ENCODE measurements at regions not wholly inside any gene's neighbourhood (a gene's known extent, or its start where the extent isn't known, plus 50 kb on each side); places are given as distances from the start of the nearest gene placed in this dataset.
"Not testable (repeated sequence)": the region's sequence is repeated elsewhere in the genome, so short reads cannot be mapped to it uniquely, and the experiment has no call there.

DNA sequence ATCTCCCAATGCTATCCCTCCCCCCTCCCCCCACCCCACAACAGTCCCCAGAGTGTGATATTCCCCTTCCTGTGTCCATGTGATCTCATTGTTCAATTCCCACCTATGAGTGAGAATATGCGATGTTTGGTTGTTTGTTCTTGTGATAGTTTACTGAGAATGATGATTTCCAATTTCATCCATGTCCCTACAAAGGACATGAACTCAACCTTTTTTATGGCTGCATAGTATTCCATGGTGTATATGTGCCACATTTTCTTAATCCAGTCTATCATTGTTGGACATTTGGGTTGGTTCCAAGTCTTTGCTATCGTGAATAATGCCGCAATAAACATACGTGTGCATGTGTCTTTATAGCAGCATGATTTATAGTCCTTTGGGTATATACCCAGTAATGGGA lies 106.1 kb downstream of the FOXD4L6 start:
- H3K9me2 ChIP-seq (replicated peaks; ENCODE audit: low read length); H3K27me3 ChIP-seq (ENCODE audit: low read length); H4K20me1 ChIP-seq (ENCODE audit: low read length); DNase-seq; H3K4me1 ChIP-seq (ENCODE audit: insufficient read depth, low read length); H3K9ac ChIP-seq (ENCODE audit: low read length); H2AFZ ChIP-seq (ENCODE audit: low read length); CTCF ChIA-PET; H3K27ac ChIP-seq (ENCODE audit: low read length); ATAC-seq; H3K4me2 ChIP-seq (ENCODE audit: low read length); H3K79me2 ChIP-seq (ENCODE audit: low read length); H3K9me3 ChIP-seq (ENCODE audit: low read length); H3K4me3 ChIP-seq (ENCODE audit: low read length); intact Hi-C loops (cut with micrococcal nuclease); H3F3A ChIP-seq (ENCODE audit: low read length, unreplicated experiment); POLR2A ChIA-PET (ENCODE audit: unreplicated experiment): not testable (repeated sequence)
- TSS peak; percentile 9 for BruUV-seq (replicated peaks)
- H3K36me3 ChIP-seq (ENCODE audit: low read depth, low read length) = peaks cover 17% of the 10 kb centered on the region

- POLR2A ChIA-PET (ENCODE audit: unreplicated experiment); H3K27ac ChIP-seq (ENCODE audit: low read length): not testable (repeated sequence)
Measured at GRCh38 chr9:41019858-41020562, 108.5 kb downstream of the FOXD4L6 start.

DNA sequence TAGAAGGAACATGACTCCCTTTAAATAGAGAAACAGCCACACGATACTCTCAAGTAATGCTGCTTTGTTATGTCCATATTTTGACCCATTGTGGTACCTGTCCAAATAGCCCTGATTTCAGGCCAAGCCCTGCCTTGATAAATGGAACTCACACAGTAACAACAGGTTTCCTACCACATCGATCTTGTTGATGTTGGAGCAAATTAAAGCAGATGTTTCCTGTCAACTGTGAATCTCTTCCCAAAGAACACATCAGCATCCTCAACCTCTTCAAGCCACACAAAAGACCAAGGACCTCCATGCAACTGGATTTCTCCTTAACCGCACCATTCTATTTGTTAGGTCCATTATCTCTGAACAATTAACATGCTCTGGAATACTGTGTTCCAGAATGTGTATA lies 109.5 kb downstream of the FOXD4L6 start:
- TSS peak; percentile 3 for BruUV-seq (replicated peaks)
- intact Hi-C loops (cut with micrococcal nuclease); POLR2A ChIA-PET (ENCODE audit: unreplicated experiment): not testable (repeated sequence)

More at GRCh38 chr9:41019858-41020562, 108.5 kb downstream of the FOXD4L6 start:
- H3K9me3 ChIP-seq (ENCODE audit: low read length); intact Hi-C loops (cut with micrococcal nuclease); H3F3A ChIP-seq (ENCODE audit: low read length, unreplicated experiment); CTCF ChIA-PET; H3K9me2 ChIP-seq (replicated peaks; ENCODE audit: low read length); DNase-seq; H3K27me3 ChIP-seq (ENCODE audit: low read length); H2AFZ ChIP-seq (ENCODE audit: low read length); H3K4me3 ChIP-seq (ENCODE audit: low read length); H3K4me1 ChIP-seq (ENCODE audit: insufficient read depth, low read length); H3K9ac ChIP-seq (ENCODE audit: low read length); H4K20me1 ChIP-seq (ENCODE audit: low read length); ATAC-seq; H3K4me2 ChIP-seq (ENCODE audit: low read length); BruUV-seq (replicated peaks); H3K79me2 ChIP-seq (ENCODE audit: low read length): not testable (repeated sequence)
- peaks cover 17% of the 10 kb centered on the region for H3K36me3 ChIP-seq (ENCODE audit: low read depth, low read length)

DNA sequence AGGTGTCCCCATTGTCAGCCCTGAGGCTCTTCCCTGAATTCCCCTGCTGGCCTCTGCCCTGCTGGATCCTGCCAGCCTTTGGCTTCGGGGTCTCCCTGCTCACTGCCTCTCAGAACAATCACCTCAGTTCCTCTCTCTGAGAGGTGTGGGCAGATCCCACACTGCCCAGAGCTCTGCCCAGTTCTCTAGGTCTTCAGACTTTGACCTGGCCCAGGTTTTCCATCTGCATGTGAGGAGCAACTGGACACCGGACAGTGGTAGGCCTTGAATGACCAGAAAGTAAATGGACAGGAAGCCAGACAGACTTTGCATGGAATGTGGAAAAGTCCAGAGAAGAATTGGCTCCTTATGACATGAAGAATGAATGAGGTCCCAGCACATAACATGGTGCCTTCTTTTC lies 111.8 kb downstream of the FOXD4L6 start:
- BruUV-seq (replicated peaks); H3K4me1 ChIP-seq (ENCODE audit: insufficient read depth, low read length); H3K4me2 ChIP-seq (ENCODE audit: low read length); H3F3A ChIP-seq (ENCODE audit: low read length, unreplicated experiment); DNase-seq; H3K9me2 ChIP-seq (replicated peaks; ENCODE audit: low read length); POLR2A ChIA-PET (ENCODE audit: unreplicated experiment); H4K20me1 ChIP-seq (ENCODE audit: low read length); H3K9me3 ChIP-seq (ENCODE audit: low read length); CTCF ChIA-PET; H3K4me3 ChIP-seq (ENCODE audit: low read length); H3K9ac ChIP-seq (ENCODE audit: low read length); H2AFZ ChIP-seq (ENCODE audit: low read length); ATAC-seq; intact Hi-C loops (cut with micrococcal nuclease); H3K27me3 ChIP-seq (ENCODE audit: low read length); H3K79me2 ChIP-seq (ENCODE audit: low read length); H3K27ac ChIP-seq (ENCODE audit: low read length): not testable (repeated sequence)
- peaks cover 15% of the 10 kb centered on the region for H3K36me3 ChIP-seq (ENCODE audit: low read depth, low read length)

More for the DNA sequence above, 109.5 kb downstream of the FOXD4L6 start:
- DNase-seq; H3K4me2 ChIP-seq (ENCODE audit: low read length); H4K20me1 ChIP-seq (ENCODE audit: low read length); H3K9me2 ChIP-seq (replicated peaks; ENCODE audit: low read length); H3K9me3 ChIP-seq (ENCODE audit: low read length); H3K79me2 ChIP-seq (ENCODE audit: low read length); CTCF ChIA-PET; H3F3A ChIP-seq (ENCODE audit: low read length, unreplicated experiment); ATAC-seq; H2AFZ ChIP-seq (ENCODE audit: low read length); H3K27ac ChIP-seq (ENCODE audit: low read length); H3K9ac ChIP-seq (ENCODE audit: low read length); H3K4me1 ChIP-seq (ENCODE audit: insufficient read depth, low read length); H3K27me3 ChIP-seq (ENCODE audit: low read length); H3K4me3 ChIP-seq (ENCODE audit: low read length): not testable (repeated sequence)
- H3K36me3 ChIP-seq (ENCODE audit: low read depth, low read length) = peaks cover 14% of the 10 kb centered on the region

- H3K4me1 ChIP-seq (ENCODE audit: insufficient read depth, low read length); CTCF ChIA-PET: not testable (repeated sequence)
Measured at GRCh38 chr9:40999952-41000700, 128.4 kb downstream of the FOXD4L6 start.

DNA sequence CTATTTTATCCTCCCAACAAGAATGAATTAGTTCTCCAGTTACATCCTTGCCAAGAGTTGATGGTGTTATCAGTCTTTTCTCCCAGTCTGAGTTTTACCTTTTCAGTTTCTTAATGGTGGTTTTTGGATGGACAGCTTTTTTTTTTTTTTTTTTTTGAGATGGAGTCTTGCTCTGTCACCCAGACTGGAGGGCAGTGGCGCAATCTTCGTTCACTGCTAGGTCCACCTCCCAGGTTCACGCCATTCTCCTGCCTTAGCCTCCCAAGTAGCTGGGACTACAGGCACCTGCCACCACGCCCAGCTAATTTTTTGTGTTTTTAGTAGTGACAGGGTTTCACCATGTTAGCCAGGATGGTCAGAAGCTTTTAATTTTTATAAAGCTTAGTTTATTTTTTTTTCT lies 133.0 kb downstream of the FOXD4L6 start:
- not testable (repeated sequence) for H3K9me3 ChIP-seq (ENCODE audit: low read length); ATAC-seq; BruUV-seq (replicated peaks)

More at GRCh38 chr9:40999952-41000700, 128.4 kb downstream of the FOXD4L6 start:
- H3F3A ChIP-seq (ENCODE audit: low read length, unreplicated experiment); POLR2A ChIA-PET (ENCODE audit: unreplicated experiment); H3K27ac ChIP-seq (ENCODE audit: low read length); H3K4me2 ChIP-seq (ENCODE audit: low read length); H3K36me3 ChIP-seq (ENCODE audit: low read depth, low read length); intact Hi-C loops (cut with micrococcal nuclease); H3K9ac ChIP-seq (ENCODE audit: low read length); ATAC-seq; H2AFZ ChIP-seq (ENCODE audit: low read length); H4K20me1 ChIP-seq (ENCODE audit: low read length); H3K27me3 ChIP-seq (ENCODE audit: low read length); H3K9me3 ChIP-seq (ENCODE audit: low read length); H3K4me3 ChIP-seq (ENCODE audit: low read length); H3K9me2 ChIP-seq (replicated peaks; ENCODE audit: low read length); BruUV-seq (replicated peaks); H3K79me2 ChIP-seq (ENCODE audit: low read length): not testable (repeated sequence)
- DNase-seq = peak; percentile 1

More for the DNA sequence above, 133.0 kb downstream of the FOXD4L6 start:
- Histone ChIP-seq H3K79me2 (ENCODE audit: low read length) (peaks cover 12% of the 10 kb centered on the region), H3K4me1 (ENCODE audit: insufficient read depth, low read length) (peaks cover 14% of the 10 kb centered on the region)
- H3K27me3 ChIP-seq (ENCODE audit: low read length); DNase-seq; H3K9ac ChIP-seq (ENCODE audit: low read length); H3F3A ChIP-seq (ENCODE audit: low read length, unreplicated experiment); H4K20me1 ChIP-seq (ENCODE audit: low read length); H3K9me2 ChIP-seq (replicated peaks; ENCODE audit: low read length); H3K4me3 ChIP-seq (ENCODE audit: low read length); CTCF ChIA-PET; H3K4me2 ChIP-seq (ENCODE audit: low read length); intact Hi-C loops (cut with micrococcal nuclease); H3K27ac ChIP-seq (ENCODE audit: low read length); H3K36me3 ChIP-seq (ENCODE audit: low read depth, low read length); POLR2A ChIA-PET (ENCODE audit: unreplicated experiment); H2AFZ ChIP-seq (ENCODE audit: low read length): not testable (repeated sequence)
